HG03175 (cell line): ENCODE measurements at regions not wholly inside any gene's neighbourhood (a gene's known extent, or its start where the extent isn't known, plus 50 kb on each side); places are given as distances from the start of the nearest gene placed in this dataset.

ENCODE experiments used
- ATAC-seq: cut with Tn5 transposase; IDR thresholded peaks from one replicate; pipeline ENCODE4 v1.9.1; 2021; ENCODE audit warnings: mild to moderate bottlenecking, moderate library complexity; ENCODE audit not compliant: unreplicated experiment

GRCh38 chr4:175125410-175126068, 207.4 kb downstream of the ADAM29 start:
- ATAC-seq = no peak

- no peak for ATAC-seq
Observed at GRCh38 chr4:175127314-175127713, 209.2 kb downstream of the ADAM29 start.

GRCh38 chr4:175129797-175130196, 211.6 kb downstream of the ADAM29 start:
- ATAC-seq = no peak

GRCh38 chr4:175139205-175139604, 221.0 kb downstream of the ADAM29 start:
- no peak for ATAC-seq

GRCh38 chr4:175143116-175143515, 225.0 kb downstream of the ADAM29 start:
- ATAC-seq = no peak

GRCh38 chr4:175146799-175147198, 228.6 kb downstream of the ADAM29 start:
- no peak for ATAC-seq

GRCh38 chr4:175147233-175147632, 229.1 kb downstream of the ADAM29 start:
- no peak for ATAC-seq

GRCh38 chr4:175166020-175166419, 247.9 kb downstream of the ADAM29 start:
- ATAC-seq = no peak

GRCh38 chr4:175176710-175177109, 258.6 kb downstream of the ADAM29 start:
- no peak for ATAC-seq

- ATAC-seq = peak; percentile 59
Observed at GRCh38 chr4:175190654-175191053, 272.5 kb downstream of the ADAM29 start.

- ATAC-seq = no peak
Observed at GRCh38 chr4:175198056-175198455, 279.9 kb downstream of the ADAM29 start.

GRCh38 chr4:175215208-175215607, 297.1 kb downstream of the ADAM29 start:
- ATAC-seq = no peak

- ATAC-seq = no peak
Observed at GRCh38 chr4:175215657-175216056, 297.5 kb downstream of the ADAM29 start.

- ATAC-seq = no peak
Observed at GRCh38 chr4:175229154-175229553, 311.0 kb downstream of the ADAM29 start.

GRCh38 chr4:175234162-175234561, 316.0 kb downstream of the ADAM29 start:
- ATAC-seq = no peak

- ATAC-seq = no peak
Observed at GRCh38 chr4:175238827-175239517, 320.8 kb downstream of the ADAM29 start.

- ATAC-seq = no peak
Observed at GRCh38 chr4:175246941-175247340, 328.8 kb downstream of the ADAM29 start.

GRCh38 chr4:175252642-175253041, 334.5 kb downstream of the ADAM29 start:
- no peak for ATAC-seq

GRCh38 chr4:175253184-175253902, 335.2 kb downstream of the ADAM29 start:
- no peak for ATAC-seq

- no peak for ATAC-seq
Observed at GRCh38 chr4:175263537-175263936, 345.4 kb downstream of the ADAM29 start.

GRCh38 chr4:175271010-175271630, 353.0 kb downstream of the ADAM29 start:
- ATAC-seq = peak; percentile 86
